Calu3 (cell line): ENCODE measurements at regions not wholly inside any gene's neighbourhood (a gene's known extent, or its start where the extent isn't known, plus 50 kb on each side); places are given as distances from the start of the nearest gene placed in this dataset.

Experiments used
- BruUV-seq: library from RNA; stranded (reverse); fragments of 400-500 nt; replicated peaks from 2 replicates; lab custom pipeline; 2021; lab: Mats Ljungman, UMichigan
- CTCF ChIA-PET: fragments of 300-600 bp; sonication (Branson Sonifier 250); formaldehyde crosslinking; loops from one replicate; lab custom pipeline; 2022; ENCODE audit warnings: antibody characterized with exemption; lab: Charles Lee
- DNase-seq: peaks from one replicate; pipeline ENCODE4 v3.0.0; 2022
- H3K27ac Mint-ChIP-seq: one replicate; pipeline ENCODE4 v1.8.0; 2022; ENCODE audit warnings: mixed read lengths; ENCODE audit not compliant: unreplicated experiment
- H3K27me3 Mint-ChIP-seq: one replicate; pipeline ENCODE4 v1.8.0; 2022; ENCODE audit warnings: mixed read lengths; ENCODE audit not compliant: unreplicated experiment
- H3K36me3 Mint-ChIP-seq: one replicate; pipeline ENCODE4 v1.8.0; 2022; ENCODE audit warnings: mild to moderate bottlenecking, moderate library complexity, mixed read lengths; ENCODE audit not compliant: insufficient read depth, unreplicated experiment
- H3K4me1 Mint-ChIP-seq: one replicate; pipeline ENCODE4 v1.8.0; 2022; ENCODE audit warnings: mild to moderate bottlenecking, low read depth, mixed read lengths; ENCODE audit not compliant: unreplicated experiment
- H3K4me3 Mint-ChIP-seq: one replicate; pipeline ENCODE4 v1.8.0; 2022; ENCODE audit warnings: mild to moderate bottlenecking, low read depth, moderate library complexity, mixed read lengths; ENCODE audit not compliant: unreplicated experiment
- H3K9me3 Mint-ChIP-seq: one replicate; pipeline ENCODE4 v1.8.0; 2022; ENCODE audit warnings: low read depth, mixed read lengths; ENCODE audit not compliant: unreplicated experiment
- CTCF ChIP-seq: fragments of 200-600 bp; IDR thresholded peaks from one replicate; pipeline ENCODE4 v1.8.0; 2022; ENCODE audit warnings: antibody characterized with exemption; ENCODE audit not compliant: unreplicated experiment
- intact Hi-C: fragments of 100-400 bp; cut with micrococcal nuclease; formaldehyde crosslinking; loops from one replicate; pipeline ENCODE4 v1.10.0; 2022; ENCODE audit not compliant: unreplicated experiment

DNA sequence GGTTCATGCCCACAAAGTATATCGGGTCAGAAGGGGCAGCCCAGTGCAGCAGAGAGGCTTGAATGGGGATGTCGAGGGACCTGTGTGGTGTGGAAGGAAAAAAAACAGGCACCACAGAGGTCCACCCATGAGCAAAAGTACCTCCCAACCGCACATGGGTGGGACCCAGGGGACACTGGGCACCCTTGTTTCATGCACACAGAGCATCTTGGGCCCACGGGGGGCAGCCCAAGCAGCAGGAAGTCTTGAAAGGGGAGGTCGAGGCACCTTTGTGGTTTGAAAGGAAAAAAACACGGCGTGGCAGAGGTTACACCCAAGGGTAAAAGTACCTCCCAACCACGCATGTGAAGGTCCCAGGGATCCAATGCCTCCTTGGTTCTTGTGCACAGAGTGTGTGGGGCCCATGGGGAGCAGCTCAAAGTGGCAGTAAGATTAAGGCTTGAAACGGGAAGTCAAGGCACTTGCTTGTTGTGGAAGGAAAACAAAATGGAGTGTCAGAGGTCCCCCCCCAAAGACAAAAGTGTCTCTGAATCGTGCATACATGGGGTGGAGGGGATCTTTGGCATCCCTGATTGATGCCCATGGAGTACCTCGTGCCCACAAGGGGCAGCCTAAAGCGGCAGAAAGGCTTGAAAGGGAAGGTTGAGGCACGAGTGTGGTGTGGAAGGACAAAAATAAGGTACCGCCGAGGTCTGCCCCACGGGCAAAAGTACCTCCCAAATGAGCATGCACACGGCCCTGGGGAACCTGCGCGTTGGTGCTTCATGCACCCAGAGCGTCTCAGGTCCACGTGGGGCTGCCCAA, 575.5 kb downstream of the ALG10 start:
- Mint-ChIP-seq H3K4me3 (no peak overlapping the region), H3K27ac (no peak overlapping the region), H3K27me3 (no peaks in the 10 kb centered on the region), H3K36me3 (no peaks in the 10 kb centered on the region), H3K9me3 (peaks cover 21% of the 10 kb centered on the region), H3K4me1 (no peaks in the 10 kb centered on the region)
- TF ChIP-seq CTCF = no peak
- CTCF ChIA-PET = no interaction called here
- DNase-seq = no peak
- intact Hi-C loops = no loop called here
- BruUV-seq = no TSS peak

DNA sequence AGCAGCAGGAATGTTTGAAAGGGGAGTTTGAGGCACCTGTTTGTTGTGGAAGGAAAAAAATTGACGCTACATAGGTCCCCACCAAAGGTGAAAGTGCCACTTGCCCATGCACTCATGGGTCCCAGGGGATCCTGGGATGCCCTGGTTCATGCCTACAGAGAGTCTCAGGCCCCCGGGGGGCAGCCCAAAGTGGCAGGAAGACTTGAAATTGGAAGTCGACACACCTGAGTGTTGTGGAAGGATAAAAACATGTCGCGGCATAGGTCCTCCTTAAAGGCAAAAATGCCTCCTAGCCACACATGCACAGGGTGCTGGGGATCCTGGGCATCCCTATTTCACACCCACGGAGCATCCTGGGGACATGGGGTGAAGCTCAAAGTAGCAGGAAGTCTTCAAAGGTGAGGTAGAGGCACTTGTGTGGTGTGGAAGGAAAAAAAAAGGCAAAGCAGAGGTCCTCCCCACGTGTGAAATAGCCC, 576.1 kb downstream of the ALG10 start:
- no peaks in the 10 kb centered on the region for H3K4me1 Mint-ChIP-seq
- CTCF ChIA-PET = interaction anchor here (0.6 kb wide), 1 partner anchor 636 kb away, joined by 3 read pairs; no protein-coding TSS in a partner anchor
- no TSS peak for BruUV-seq
- TF ChIP-seq CTCF = no peak
- no peaks in the 10 kb centered on the region for H3K36me3 Mint-ChIP-seq
- H3K27me3 Mint-ChIP-seq = no peaks in the 10 kb centered on the region
- no peak for DNase-seq
- no peak overlapping the region for H3K4me3 Mint-ChIP-seq
- H3K27ac Mint-ChIP-seq = no peak overlapping the region
- H3K9me3 Mint-ChIP-seq = peaks cover 21% of the 10 kb centered on the region
- intact Hi-C loops = no loop called here

DNA sequence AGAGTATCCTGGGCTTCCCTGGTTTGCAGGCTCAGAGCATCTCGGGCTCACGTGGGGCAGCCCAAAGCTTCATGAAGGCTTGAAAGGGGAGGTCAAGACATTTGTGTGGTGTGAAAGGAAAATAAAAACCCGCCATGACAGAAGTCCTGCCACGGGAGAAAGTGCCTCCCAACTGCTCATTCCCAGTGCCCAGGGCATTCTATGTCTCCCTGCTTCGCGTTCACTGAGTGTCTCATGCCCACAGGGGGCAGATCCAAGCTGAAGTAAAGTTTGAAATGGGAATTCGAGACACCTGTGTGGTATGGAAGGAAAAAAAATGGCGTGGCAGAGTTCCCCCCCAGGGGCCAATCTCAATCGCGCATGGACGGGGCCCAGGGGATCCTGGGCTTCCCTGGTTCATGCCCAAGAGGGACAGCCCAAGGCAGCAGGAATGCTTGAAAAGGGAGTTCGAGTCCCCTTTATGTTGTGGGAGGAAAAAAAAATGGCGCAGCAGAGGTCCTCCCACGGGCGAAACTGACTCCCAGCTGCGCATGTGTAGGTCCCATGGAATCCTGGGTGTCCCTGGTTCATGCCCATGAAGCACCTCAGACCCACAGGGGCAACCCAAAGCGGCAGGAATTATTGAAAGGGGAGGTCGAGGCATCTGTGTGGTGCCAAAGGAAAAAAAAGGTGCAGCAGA, 576.7 kb downstream of the ALG10 start:
- CTCF ChIA-PET = interaction anchor here (0.6 kb wide), 1 partner anchor 636 kb away, joined by 3 read pairs; no protein-coding TSS in a partner anchor
- no peaks in the 10 kb centered on the region for H3K4me1 Mint-ChIP-seq
- DNase-seq = no peak
- intact Hi-C loops = no loop called here
- peaks cover 23% of the 10 kb centered on the region for H3K9me3 Mint-ChIP-seq
- TF ChIP-seq CTCF = no peak
- H3K27me3 Mint-ChIP-seq = no peaks in the 10 kb centered on the region
- BruUV-seq = no TSS peak
- no peak overlapping the region for H3K27ac Mint-ChIP-seq
- no peaks in the 10 kb centered on the region for H3K36me3 Mint-ChIP-seq
- no peak overlapping the region for H3K4me3 Mint-ChIP-seq

DNA sequence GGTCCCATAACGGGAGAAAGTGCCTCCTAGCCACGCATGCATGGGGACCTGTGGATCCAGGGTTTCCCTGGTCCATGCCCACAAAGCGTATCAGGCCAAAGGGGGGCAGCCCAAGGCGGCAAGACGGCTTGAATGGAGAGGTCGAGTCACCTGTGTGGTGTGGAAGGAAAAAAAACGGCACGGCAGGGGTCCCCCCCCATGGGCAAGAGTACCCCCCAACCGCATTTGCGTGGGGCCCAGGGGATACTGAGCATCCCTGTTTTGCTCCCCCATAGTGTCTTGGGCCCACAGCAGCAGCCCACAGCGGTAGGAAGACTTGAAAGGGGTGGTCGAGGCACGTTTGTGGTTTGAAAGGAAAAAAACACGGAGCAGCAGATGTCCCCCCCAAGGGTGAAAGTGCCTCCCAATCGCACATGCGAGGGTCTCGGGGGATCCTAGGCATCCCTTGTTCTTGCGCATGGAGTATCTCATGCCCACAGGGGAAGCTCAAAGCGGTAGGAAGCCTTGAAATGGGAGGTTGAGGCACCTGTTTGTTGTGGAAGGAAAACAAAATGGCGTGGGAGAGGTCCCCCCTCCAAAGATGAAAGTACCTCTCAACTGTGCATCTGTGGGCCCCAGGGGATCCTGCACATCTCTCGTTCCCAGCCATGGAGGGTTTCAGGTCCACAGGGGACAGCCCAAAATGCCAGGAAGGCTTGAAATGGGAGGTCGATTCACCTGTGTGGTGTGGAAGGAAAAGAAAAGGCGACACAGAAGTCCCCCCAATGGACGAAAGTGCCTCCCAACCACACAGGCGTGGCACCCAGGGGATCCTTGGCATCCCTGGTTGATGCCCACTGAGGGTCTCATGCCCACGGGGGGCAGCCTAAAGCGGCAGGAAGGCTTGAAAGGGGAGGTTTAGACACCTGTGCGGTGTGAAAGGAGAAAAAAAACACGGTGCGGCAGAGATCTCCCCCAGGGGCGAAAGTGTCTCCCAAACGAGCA, 577.5 kb downstream of the ALG10 start:
- intact Hi-C loops = no loop called here
- CTCF ChIA-PET = no interaction called here
- H3K4me1 Mint-ChIP-seq = no peaks in the 10 kb centered on the region
- H3K9me3 Mint-ChIP-seq = peaks cover 25% of the 10 kb centered on the region
- no peak for TF ChIP-seq CTCF
- BruUV-seq = no TSS peak
- H3K27me3 Mint-ChIP-seq = no peaks in the 10 kb centered on the region
- no peak overlapping the region for H3K4me3 Mint-ChIP-seq
- no peaks in the 10 kb centered on the region for H3K36me3 Mint-ChIP-seq
- no peak for DNase-seq
- no peak overlapping the region for H3K27ac Mint-ChIP-seq
